Testis (tissue), 2 donors: ENCODE measurements at regions not wholly inside any gene's neighbourhood (a gene's known extent, or its start where the extent isn't known, plus 50 kb on each side); places are given as distances from the start of the nearest gene placed in this dataset.

Source experiments
- POLR2A ChIP-seq: fragments of 450-650 bp; IDR thresholded peaks from one replicate; pipeline ENCODE4 v1.6.1; 2017; ENCODE audit warnings: antibody characterized with exemption, mild to moderate bottlenecking, moderate library complexity
- TF ChIP-seq, protein P1 (sequence below), 3 experiments: fragments of 450-650 bp in 2 of 3; fragments of 200-600 bp in 1 of 3; sonication (generic) in 1 of 3; IDR thresholded peaks; one replicate each; pipeline ENCODE4 v1.5.1; 2016 to 2019; ENCODE audit warnings: antibody characterized with exemption in 3 of 3, mild to moderate bottlenecking in 2 of 3, moderate library complexity in 1 of 3

DNA sequence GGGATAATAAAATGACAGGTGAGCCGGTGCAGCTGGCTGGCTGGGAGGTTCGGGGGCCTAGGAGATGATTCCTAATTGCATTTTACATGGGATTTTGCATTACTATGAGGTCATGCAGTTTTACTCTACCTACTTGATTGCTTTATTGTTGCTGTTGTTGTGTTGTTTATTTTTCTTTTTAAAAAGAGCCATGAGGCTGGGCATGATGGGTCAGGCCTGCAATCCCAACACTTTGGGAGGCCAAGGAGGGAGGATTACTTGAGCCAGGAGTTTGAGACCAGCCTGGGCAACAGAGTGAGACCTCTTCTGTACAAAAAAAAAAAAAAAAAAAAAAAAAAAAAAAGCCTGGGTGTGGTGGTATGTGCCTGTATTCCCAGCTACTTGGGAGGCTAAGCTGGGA is 104.8 kb downstream of the GJA1 start:
- TF ChIP-seq, protein P1, sequence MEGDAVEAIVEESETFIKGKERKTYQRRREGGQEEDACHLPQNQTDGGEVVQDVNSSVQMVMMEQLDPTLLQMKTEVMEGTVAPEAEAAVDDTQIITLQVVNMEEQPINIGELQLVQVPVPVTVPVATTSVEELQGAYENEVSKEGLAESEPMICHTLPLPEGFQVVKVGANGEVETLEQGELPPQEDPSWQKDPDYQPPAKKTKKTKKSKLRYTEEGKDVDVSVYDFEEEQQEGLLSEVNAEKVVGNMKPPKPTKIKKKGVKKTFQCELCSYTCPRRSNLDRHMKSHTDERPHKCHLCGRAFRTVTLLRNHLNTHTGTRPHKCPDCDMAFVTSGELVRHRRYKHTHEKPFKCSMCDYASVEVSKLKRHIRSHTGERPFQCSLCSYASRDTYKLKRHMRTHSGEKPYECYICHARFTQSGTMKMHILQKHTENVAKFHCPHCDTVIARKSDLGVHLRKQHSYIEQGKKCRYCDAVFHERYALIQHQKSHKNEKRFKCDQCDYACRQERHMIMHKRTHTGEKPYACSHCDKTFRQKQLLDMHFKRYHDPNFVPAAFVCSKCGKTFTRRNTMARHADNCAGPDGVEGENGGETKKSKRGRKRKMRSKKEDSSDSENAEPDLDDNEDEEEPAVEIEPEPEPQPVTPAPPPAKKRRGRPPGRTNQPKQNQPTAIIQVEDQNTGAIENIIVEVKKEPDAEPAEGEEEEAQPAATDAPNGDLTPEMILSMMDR (IDR thresholded peaks at IDR 0.05) = no peak
- no peak for TF ChIP-seq POLR2A
